Adipose tissue (tissue), 3 donors: ENCODE measurements at regions not wholly inside any gene's neighbourhood (a gene's known extent, or its start where the extent isn't known, plus 50 kb on each side); places are given as distances from the start of the nearest gene placed in this dataset.

Source experiments
- H3K27ac ChIP-seq: one replicate; pipeline ENCODE4 v1.5.1; 2013; ENCODE audit warnings: low read depth, low read length
- WGBS, 3 donors: extraction: QIAGEN DNeasy Blood & Tissue Kit; methylation state at CpG; one replicate each; pipeline ENCODE4 v1.1.7; 2013; 5-methylcytosine and 5-hydroxymethylcytosine counted together
- donor health status: healthy with polysubstance abuse.
- donor health status: Bipolar disorder and iron deficiency.
- donor health status: healthy.

GRCh38 chr3:10766049-10766705, 49.9 kb upstream of the SLC6A11 start:
- 54 to 70% (median 60%) methylated on average over 4 of the region's 4 CpGs for WGBS, 3 donors
- no peak overlapping the region for H3K27ac ChIP-seq
